ENCODE measurements at regions not wholly inside any gene's neighbourhood (a gene's known extent, or its start where the extent isn't known, plus 50 kb on each side); places are given as distances from the start of the nearest gene placed in this dataset.

GRCh38 chr1:191086910-191087309 lies 609.2 kb upstream of the BRINP3 start:
- TF ChIP-seq CTCF (IDR thresholded peaks at IDR 0.05): no peak
- H3K9me3 ChIP-seq: no peaks in the 10 kb centered on the region
- DNase-seq (no peak), ATAC-seq (no peak)
- intact Hi-C loops (cut with DNase I, micrococcal nuclease): no loop called here
- H3K4me3 ChIP-seq: no peak overlapping the region
- H3K4me1 ChIP-seq (ENCODE audit: low read depth): no peaks in the 10 kb centered on the region
- no peaks in the 10 kb centered on the region for H3K36me3 ChIP-seq (ENCODE audit: low read depth)

DNA sequence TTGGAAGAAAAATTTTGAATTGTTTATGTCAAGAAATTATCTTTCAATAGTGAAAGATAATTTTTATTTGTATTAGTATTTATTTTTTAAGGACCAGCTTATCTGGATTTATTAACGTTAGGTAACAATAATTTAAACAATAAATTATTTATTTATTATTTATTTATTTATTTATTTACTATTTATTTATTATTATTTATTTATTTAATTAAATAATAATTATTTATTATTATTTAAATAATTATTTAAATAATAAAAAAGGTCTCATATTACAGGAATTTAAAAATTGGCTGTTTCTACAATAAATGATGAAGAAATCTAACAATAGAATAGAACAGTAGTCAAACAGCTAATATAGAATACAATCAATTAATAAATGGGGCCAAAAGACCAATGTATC lies 618.7 kb upstream of the BRINP3 start:
- intact Hi-C loops (cut with DNase I, micrococcal nuclease): no loop called here
- no peak for TF ChIP-seq CTCF (IDR thresholded peaks at IDR 0.05)
- Histone ChIP-seq H3K4me3 (no peak overlapping the region), H3K9me3 (no peaks in the 10 kb centered on the region), H3K4me1 (ENCODE audit: low read depth) (no peaks in the 10 kb centered on the region), H3K36me3 (ENCODE audit: low read depth) (no peaks in the 10 kb centered on the region)
- no peak for ATAC-seq
- no peak for DNase-seq

GRCh38 chr1:191099696-191100095 lies 622.0 kb upstream of the BRINP3 start:
- Histone ChIP-seq H3K4me3 (no peak overlapping the region), H3K36me3 (ENCODE audit: low read depth) (no peaks in the 10 kb centered on the region), H3K9me3 (no peaks in the 10 kb centered on the region), H3K4me1 (ENCODE audit: low read depth) (no peaks in the 10 kb centered on the region)
- no peak for TF ChIP-seq CTCF (IDR thresholded peaks at IDR 0.05)
- ATAC-seq (no peak), DNase-seq (no peak)
- intact Hi-C loops (cut with DNase I, micrococcal nuclease): no loop called here

GRCh38 chr1:191101960-191102359 lies 624.3 kb upstream of the BRINP3 start:
- ATAC-seq: no peak

DNA sequence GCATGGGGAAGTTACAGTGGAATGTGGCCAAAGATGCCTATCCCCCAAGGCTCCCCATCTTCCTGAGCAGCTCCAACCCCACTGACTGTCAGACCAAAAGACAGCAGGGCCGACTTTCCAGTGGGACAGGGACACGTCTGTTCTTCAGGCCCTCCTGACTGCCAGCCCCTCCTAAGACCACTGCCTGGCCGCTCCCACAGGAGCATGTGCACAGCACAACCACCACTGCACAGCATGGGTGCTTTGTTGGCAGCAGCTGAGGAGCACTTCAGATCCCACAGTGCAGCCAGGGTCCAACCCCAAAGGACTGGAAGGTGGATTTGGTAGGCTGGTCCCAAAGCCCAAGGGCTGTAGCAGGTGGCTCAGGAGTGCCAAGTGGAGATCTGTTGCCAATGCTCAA lies 648.3 kb upstream of the BRINP3 start:
- Histone ChIP-seq H3K9me3 (no peaks in the 10 kb centered on the region), H3K36me3 (ENCODE audit: low read depth) (no peaks in the 10 kb centered on the region), H3K4me1 (ENCODE audit: low read depth) (no peaks in the 10 kb centered on the region), H3K4me3 (no peak overlapping the region)
- DNase-seq (peak in 1 of 3 donors; percentile 12), ATAC-seq (no peak)
- intact Hi-C loops (cut with DNase I, micrococcal nuclease): no loop called here
- TF ChIP-seq CTCF (IDR thresholded peaks at IDR 0.05): no peak

More at GRCh38 chr1:191101960-191102359, 624.3 kb upstream of the BRINP3 start:
- no peaks in the 10 kb centered on the region for H3K4me1 ChIP-seq (ENCODE audit: low read depth)
- H3K9me3 ChIP-seq: no peaks in the 10 kb centered on the region
- no peak for TF ChIP-seq CTCF (IDR thresholded peaks at IDR 0.05)
- no peaks in the 10 kb centered on the region for H3K36me3 ChIP-seq (ENCODE audit: low read depth)
- no peak overlapping the region for H3K4me3 ChIP-seq
- DNase-seq: no peak
- intact Hi-C loops (cut with DNase I, micrococcal nuclease): no loop called here

- ATAC-seq: no peak
- Histone ChIP-seq H3K9me3 (no peaks in the 10 kb centered on the region), H3K4me1 (ENCODE audit: low read depth) (no peaks in the 10 kb centered on the region), H3K36me3 (ENCODE audit: low read depth) (no peaks in the 10 kb centered on the region), H3K4me3 (no peak overlapping the region)
- DNase-seq: no peak
- intact Hi-C loops (cut with DNase I, micrococcal nuclease): no loop called here
- TF ChIP-seq CTCF (IDR thresholded peaks at IDR 0.05): no peak
Observed at GRCh38 chr1:191134796-191135195, 657.1 kb upstream of the BRINP3 start.
